SU-DHL-6 (cell line): ENCODE measurements at regions not wholly inside any gene's neighbourhood (a gene's known extent, or its start where the extent isn't known, plus 50 kb on each side); places are given as distances from the start of the nearest gene placed in this dataset.

Experiments
- CTCF ChIP-seq: fragments of 200-600 bp; sonication (generic); IDR thresholded peaks from one replicate; pipeline ENCODE4 v1.5.1; 2017; ENCODE audit warnings: antibody characterized with exemption, mild to moderate bottlenecking, low read length, moderate library complexity; ENCODE audit not compliant: insufficient read depth, poor library complexity, severe bottlenecking
- EZH2phosphoT487 ChIP-seq: fragments of 200-600 bp; sonication (generic), shearing (Covaris generic); conservative IDR thresholded peaks from 2 replicates; pipeline ENCODE4 v1.6.1; 2018; ENCODE audit warnings: mild to moderate bottlenecking, antibody characterized with exemption, low read length, moderate library complexity, mixed read lengths

DNA sequence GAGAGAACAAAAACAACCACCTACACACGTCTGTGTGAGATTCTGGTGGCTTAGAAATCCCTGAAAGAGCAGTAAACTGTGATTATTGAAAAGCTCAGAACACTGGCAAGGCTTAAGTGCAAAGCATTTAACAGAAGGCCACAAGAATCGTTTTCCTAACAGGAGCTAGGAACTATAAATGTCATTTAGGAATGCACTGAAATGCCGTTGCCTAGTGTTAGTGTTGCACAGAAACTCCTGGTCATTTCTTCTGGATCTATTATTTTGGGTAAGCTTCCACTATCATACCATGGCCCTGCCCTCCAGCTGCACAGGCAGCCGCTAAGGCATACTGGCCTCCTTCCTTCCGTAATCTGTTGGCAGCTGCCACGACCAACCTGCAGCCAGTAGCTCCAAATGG is 923.2 kb downstream of the NLGN4X start:
- TF ChIP-seq CTCF: no peak
- TF ChIP-seq EZH2phosphoT487: no peak
